ENCODE measurements at regions not wholly inside any gene's neighbourhood (a gene's known extent, or its start where the extent isn't known, plus 50 kb on each side); places are given as distances from the start of the nearest gene placed in this dataset.
"Not testable (repeated sequence)": the region's sequence is repeated elsewhere in the genome, so short reads cannot be mapped to it uniquely, and the experiment has no call there.

DNA sequence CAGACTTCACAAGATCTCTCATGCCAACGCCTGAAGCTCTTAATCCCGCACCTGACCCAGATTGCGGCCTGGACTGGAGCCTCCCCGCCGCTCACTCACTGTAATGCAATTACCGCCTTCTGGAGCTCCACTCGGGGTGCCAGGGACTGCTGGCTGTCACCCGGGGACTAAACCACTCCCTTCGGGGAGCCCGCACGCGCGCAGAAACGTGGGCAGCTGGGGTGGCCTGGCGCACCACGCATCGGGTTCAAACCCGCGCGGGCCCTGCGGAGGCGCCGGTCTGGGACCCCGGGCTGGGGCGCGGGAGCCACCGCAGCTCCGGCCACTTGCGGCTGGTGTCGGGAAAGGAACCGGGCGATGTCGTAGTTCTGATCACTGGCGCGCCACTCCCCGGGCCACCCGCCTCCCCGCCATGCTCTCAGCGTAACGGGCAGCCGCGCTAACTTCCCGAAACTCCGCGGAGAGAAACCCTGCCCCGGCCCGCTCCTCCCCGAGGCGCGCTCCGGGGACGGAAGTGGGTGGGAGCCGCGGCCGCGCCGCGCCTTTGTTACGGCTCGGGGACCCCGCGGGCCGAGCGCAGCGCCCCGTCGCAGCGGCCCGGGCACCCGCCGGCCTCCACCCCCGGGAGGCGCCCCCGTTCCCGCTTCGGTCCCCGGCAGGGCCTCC, 100.3 kb upstream of the SVIL start:
- DNase-seq (ENCODE audit: low read depth in 2 of 3, low spot score in 2 of 3), result peak; percentile 14 to 84 (median 76)

DNA sequence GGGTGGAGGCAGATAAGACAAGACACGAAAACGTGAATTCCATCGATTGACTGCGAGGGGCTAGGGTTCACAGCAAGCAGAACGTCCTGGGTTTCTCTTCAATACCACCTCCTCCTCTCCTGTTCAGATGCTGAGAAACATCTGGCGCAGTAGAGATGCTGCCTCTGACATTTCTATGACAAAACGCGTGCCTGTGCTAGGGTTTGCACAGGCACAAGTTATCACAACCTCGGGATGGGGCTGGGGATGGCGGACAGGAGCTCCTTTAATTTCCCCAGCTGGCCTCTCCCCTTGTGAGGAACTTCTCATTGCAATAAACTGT, 99.8 kb upstream of the SVIL start:
- DNase-seq (ENCODE audit: low read depth in 2 of 3, low spot score in 2 of 3), result no peak

DNA sequence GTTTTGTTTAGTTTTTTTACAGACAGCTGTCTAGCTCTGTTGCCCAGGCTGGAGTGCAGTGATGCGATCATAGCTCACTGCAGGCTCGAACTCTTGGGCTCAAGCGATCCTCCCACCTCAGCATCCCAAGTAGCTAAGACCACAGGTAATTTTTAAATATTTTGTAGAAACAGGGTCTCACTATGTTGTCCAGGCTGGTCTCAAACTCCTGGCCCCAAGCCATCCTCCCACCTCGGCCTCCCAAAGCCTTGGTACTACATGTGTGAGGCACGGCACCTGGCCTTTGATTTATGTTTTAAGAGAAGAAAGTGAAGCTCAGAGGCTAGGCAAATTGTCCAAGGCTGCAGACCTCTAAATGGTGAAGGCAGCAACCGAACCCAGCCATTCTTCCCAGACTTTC, 98.6 kb upstream of the SVIL start:
- DNase-seq (ENCODE audit: low read depth in 2 of 3, low spot score in 2 of 3), result no peak

DNA sequence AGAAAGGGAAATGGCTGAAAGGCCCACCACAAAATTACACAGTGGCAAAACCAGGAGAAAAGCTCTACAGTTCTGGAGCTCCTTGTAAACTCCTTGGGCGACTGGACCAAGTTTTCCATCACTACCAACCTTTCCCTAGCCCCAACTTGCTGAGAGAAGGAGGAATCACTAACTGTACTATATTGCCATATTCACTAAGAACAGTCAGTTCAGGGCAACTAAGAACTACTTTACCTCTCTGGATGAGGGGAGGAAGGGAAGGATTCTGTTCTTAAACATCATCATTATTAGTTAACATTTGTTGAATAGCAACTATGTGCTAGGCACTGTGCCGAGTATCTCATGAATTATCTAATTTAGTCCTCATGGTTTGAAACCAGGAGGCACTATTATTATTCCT, 98.1 kb upstream of the SVIL start:
- no peak for DNase-seq (ENCODE audit: low read depth in 2 of 3, low spot score in 2 of 3)

DNA sequence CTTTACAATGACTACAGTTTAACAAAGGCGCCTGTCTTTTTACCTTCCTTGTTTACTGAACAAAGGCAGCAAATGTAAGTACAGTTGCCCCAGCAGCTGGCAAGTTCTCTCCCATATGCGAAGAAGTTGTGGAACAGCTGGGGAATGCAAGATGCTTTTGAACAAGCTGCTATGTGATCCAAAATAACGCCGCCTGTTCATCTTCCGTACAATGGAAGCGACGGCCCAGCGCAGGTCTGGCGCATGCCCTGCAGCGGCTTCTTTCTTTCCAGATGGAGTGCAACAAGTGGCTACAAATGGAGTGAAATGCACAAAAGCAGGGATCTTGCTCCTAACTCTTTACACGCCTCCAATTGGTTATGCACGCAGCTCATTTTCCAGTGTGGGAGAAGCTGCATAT, 97.0 kb upstream of the SVIL start:
- DNase-seq (ENCODE audit: low read depth in 2 of 3, low spot score in 2 of 3), result no peak

DNA sequence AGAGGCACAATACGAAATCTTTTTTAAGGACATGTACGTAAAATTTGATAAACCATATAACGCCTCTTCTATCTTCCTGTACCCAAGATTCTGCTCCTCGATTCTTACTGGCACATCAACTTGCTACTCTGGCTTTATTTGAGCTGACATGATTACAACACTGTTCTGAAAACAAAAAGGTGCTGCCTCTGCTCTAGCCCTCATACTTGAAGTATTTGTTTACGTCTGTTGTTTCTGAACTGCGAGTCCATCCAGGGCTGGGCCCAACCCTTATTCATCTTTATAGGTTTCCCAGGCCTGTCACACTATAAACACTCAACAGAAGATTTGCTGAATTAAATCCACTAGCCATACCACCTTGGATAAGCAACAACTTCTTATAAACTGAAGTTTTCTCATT, 96.2 kb upstream of the SVIL start:
- DNase-seq (ENCODE audit: low read depth in 2 of 3, low spot score in 2 of 3), result no peak

DNA sequence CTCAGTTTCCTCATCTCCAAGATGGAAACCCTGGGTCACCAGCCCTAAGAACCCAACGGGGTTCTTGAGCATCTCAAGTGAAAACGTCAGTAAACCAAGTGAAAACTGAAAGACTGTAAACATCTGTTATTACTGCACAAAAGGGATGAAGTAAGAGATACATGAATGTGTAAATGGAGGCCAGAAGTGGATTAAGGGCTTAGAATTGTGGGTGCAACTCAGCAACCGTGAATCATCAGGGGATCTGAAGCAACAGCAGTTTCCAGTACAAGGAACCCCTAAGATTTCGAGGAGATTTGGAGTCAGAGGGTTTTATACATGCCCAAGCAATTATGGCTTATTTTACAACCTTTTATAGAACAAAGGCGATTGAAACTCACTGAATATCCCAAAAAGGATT, 95.7 kb upstream of the SVIL start:
- no peak for DNase-seq (ENCODE audit: low read depth in 2 of 3, low spot score in 2 of 3)

DNA sequence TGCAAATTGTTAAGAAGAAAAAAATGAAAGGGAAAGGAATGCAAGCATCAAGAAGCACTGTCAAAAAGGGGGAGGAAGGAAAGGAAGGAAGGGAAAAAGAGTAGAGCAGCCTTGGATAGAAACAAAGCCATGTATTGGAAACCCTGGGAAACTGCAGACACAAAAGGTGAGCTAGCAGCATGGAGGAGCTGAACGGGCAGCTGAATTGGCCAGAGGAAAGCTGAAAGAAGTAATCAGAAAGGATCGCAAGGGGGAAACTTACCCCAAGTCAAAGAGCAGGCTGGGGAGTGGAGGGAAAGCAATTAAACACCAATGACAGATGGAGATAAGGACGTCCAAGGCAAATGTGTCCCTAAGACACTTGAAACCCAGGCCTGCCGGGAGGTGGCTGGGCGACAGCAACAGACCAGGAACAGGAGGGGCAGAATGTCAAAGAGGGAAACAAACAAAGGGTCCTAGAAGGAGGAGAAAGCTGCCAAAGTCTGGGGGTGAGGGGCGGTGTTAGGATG, 93.8 kb upstream of the SVIL start:
- DNase-seq (ENCODE audit: low read depth in 2 of 3, low spot score in 2 of 3), result no peak

DNA sequence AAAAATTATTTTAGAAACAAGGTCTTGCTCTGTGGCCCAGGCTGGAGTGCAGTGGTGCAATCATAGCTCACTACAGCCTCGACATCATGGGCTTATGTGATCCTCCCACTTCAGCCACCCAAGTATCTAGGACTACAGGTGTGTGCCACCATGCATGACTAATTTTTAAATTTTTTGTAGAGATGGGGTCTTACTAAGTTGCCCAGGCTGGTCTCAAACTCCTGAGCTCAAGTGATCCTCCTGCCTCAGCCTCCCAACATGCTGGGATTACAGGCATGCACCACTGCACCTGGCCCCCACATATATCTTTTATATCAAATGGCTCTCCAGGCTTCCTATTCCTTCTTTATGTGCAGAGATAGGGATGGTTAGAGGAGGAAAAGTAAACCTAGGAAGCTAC, 91.2 kb upstream of the SVIL start:
- not testable (repeated sequence) for DNase-seq (ENCODE audit: low read depth in 2 of 3, low spot score in 2 of 3)

DNA sequence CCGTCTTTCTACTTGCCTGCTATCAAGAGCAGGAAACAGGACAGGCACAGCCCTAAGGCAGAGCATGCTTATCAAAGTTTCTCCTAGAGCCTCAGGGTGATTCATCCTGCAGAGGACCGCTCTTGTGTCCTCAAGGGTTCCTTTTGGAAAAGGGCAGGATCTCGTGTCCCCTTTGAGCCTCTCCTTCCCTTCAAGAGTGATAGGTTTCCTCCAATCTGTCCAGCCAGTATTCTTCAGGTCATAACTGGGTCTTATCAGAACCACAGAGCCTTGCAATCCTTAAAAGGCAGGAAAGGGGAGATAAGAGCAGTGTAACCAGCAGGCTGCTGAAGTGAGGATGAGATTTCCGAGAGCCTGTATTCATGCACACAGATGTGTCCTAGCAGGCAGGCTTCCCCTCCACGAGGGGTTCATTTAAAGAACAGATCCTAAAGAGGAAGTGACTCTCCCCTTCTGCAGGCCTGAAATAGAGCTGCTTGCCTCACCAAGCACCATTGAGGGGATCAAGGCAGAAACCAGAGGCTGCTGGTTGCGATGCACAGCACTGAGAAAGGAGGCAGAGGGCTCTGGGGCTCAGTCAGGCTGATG, 90.5 kb upstream of the SVIL start:
- peak in 2 of 3 donors; percentile 59 to 82 for DNase-seq (ENCODE audit: low read depth in 2 of 3, low spot score in 2 of 3)

DNA sequence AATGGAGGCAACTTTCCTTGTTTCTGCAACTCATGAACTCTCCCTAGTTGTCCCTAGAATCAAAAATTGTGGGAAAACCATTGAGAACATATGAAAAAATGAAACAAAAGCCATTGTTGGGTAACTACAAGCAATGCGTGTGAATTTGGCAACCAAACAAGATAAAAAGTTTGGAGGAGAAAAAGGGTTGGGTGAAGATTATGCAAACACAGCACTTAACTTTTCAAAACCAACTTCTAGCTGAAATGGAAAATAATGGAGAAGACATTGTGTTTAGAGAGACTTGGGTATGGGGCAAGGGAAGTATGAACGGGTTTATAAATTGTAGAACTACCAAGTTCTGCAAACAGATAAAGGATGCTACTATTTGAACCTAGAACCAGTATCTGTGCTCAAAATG, 89.0 kb upstream of the SVIL start:
- DNase-seq (ENCODE audit: low read depth in 2 of 3, low spot score in 2 of 3), result no peak

DNA sequence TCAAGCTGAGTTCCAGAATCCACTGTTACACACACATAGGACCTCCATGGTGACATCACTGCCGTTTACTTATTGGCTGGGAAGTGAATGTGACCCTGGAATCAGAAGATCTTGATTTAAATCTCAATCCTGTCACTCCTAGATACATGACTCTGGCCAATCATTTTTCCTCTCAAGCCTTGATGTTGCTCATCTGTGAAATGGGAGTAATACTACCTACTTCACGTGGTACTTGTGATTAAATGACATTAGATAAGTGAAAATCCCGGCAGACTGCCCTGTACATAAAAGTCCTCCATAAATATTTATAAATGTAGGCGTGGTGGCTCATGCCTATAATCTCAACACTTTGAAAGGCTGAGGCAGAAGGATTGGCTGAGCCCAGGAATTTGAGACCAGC, 88.0 kb upstream of the SVIL start:
- DNase-seq (ENCODE audit: low read depth in 2 of 3, low spot score in 2 of 3), result no peak

DNA sequence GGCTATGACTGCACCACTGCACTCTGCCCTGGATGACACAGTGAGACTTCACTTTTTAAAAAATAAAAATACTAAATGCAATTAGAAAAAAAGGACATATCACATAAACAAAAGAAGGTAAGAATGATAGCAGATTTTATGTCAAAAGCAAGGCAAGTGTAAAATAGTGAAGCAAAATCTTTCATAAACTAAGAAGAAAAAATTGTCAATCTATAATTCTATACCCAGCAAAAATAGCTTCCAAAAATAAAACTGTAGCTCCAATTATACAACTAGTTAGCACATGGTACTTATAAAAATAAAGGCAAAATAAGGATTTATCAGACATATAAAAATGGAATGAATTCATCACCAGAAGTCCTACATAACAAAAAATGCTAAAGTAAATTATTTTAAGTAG, 85.4 kb upstream of the SVIL start:
- DNase-seq (ENCODE audit: low read depth in 2 of 3, low spot score in 2 of 3), result no peak

DNA sequence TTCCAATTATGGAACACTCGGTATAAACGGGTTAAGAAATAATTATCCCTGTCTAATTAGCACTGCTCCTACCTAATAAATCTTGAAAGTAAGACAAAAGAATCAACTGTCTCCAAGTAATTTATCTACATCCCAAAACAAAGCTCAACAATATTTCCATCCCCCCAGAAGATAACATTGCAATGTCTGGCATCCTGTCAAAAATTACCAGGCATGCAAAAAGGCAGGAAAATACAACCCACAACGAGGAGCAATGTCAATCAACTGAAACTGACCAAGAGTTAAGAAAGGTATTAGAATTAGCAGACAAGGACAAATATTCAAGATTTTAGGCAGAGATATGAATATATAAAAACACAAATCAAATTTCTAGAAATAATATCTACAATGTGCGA, 84.5 kb upstream of the SVIL start:
- DNase-seq (ENCODE audit: low read depth in 2 of 3, low spot score in 2 of 3), result no peak

DNA sequence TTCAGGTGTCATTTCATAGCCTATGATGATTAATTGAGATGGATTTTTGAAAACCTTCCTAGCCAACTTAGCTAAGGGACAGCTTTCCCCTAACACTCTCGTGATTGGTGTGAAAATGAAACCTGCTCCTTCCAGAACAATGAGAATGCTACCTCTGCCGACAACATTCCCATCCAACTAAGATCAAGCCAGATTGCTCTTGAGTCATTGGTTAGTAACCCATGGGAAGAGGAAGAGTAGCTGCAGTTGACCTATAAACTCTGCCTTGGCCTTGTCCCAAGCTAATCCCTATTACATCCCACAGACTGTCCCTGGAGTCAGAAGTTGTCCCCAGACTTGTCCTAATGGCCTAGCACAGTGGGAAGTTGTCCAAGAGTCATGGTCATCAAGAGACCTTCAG, 80.5 kb upstream of the SVIL start:
- DNase-seq (ENCODE audit: low read depth in 2 of 3, low spot score in 2 of 3), result no peak

DNA sequence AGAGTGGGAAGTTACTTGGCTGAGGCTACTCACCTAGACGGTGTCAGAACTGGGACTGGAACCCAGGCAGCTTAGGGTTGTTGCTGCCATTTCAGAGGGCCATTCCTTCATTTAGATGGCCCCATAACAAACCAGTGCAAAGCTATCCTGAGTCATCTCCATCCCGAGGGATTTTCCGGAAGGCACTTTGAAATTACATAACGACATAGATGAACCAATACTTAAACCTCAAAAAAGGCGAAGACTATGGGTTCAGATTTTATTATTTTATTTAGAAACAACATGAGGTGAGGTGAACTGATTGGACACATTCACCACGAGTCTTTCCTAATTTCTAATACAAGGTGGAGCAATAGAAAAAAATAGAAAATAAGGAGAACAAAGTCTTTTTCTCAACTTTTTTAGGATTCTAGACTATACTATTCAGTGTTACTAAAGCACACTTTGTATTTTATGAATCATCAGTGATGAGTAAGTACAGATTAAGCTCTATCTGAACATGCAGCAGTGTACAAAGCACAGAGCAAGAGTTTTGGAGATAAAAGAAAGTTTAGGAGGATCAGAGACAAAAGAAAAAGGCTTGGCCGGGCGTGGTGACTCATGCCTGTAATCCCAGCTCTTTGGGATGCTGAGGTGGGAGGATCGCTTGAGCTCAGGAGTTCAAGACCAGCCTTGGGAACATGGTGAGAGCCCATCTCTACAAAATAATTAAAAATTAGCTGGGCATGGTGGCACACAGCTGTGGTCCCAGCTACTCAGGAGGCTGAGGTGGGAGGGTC, 79.5 kb upstream of the SVIL start:
- no peak for DNase-seq (ENCODE audit: low read depth in 2 of 3, low spot score in 2 of 3)

DNA sequence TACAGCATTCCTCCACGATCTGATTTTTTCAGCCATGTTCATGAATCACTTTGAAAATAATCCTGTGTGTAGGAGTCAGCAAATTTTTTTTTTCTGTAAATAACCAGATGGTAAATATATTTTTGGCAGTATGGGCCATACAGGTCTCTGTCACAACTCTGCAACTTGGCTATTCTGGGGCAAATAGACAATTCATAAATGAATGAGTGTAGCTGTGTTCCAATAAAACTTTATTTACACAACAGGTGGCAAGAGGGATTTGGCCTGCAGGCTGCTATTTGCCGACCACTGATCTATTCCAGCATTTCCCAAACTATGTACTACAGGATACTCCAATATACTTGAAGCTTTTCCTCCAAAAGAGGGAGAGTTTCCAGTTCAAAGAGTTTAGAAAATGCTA, 78.7 kb upstream of the SVIL start:
- no peak for DNase-seq (ENCODE audit: low read depth in 2 of 3, low spot score in 2 of 3)

DNA sequence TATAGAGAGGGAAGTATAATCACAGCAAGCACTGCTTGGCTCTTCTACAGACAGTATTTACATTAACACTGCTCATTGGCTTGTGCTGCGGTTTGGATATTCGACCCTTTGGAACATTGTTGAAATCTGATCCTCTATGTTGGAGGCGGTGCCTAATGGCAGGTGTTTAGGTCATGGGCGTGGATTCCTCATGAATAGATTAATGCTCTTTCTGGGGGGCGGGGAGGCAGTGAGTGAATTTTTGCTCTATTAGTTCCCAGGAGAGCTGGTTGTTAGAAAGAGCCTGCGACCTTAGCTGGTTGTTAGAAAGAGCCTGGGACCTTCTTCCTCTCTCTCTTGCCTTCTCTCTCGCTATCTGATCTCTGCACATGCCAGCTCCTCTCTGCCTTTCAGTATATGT, 77.3 kb upstream of the SVIL start:
- no peak for DNase-seq (ENCODE audit: low read depth in 2 of 3, low spot score in 2 of 3)

DNA sequence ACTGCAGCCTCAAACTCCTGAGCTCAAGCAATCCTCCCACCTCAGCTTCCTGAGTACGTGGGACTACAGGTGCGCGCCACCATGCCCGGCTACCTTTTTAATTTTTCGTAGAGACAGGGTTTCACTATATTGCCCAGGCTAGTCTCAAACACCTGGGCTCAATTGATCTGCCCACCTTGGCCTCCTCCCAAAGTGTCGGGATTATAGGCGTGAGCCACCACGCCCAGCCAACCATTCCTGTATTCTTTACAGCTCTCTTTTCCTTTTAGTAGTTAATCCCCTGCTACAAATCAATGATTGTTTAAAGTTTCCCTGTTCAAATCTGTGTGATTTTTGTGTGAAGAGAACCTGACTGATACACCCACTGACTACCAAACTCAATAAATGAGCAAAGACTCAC, 75.4 kb upstream of the SVIL start:
- DNase-seq (ENCODE audit: low read depth in 2 of 3, low spot score in 2 of 3), result no peak

DNA sequence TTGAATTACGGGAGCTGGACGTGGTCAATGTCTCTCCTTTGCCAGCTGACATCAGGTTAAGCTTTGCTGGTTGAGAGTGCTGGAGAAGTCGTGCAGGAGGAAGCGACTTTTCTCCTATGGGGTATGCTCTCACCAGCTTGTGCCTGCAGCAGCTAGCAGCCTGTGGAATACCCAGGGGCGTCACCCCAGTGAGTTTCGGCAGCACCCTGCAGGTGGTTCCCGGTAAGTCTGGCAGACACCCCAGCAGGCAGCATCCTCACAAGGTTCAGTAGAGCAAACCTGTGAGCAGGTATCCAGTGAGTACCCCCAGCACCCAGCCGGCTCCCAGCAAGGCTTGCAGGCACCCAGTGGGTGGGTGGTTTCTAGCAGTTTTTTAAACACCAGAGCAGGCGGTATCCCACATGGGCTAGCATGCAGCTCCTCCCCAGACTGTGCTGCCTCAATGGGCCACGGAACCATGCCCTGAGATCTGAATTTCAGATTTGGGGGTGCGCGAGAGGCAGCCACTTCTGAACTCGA, 74.8 kb upstream of the SVIL start:
- DNase-seq (ENCODE audit: low read depth in 2 of 3, low spot score in 2 of 3), result no peak

DNA sequence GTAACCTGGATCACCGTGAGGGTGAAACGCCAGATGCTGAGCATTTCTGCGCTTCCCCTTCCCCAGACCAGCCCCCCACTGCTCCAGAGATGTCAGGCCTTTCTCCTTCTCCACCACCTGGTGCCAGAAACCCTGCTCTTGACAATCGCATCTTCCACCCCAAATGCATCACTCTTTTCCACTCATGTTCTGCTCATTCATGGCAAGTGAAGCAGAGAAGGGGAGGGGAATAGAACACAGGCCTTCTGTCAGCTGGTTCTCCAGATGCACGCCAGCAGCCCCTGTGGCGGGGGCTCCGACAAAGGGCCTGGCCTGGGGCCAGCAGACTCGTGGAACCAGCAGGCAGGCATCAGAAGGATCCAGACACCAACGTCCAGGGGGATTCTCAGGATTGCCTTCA, 68.5 kb upstream of the SVIL start:
- peak in 1 of 3 donors; percentile 42 for DNase-seq (ENCODE audit: low read depth in 2 of 3, low spot score in 2 of 3)

Data from hematopoietic multipotent progenitor cell (in vitro differentiated cells).